GM23338 (cell line): ENCODE measurements at regions not wholly inside any gene's neighbourhood (a gene's known extent, or its start where the extent isn't known, plus 50 kb on each side); places are given as distances from the start of the nearest gene placed in this dataset.

Source experiments
- ATAC-seq: fragments of 200-7000 bp; cut with Tn5 transposase; 3 replicates; pipeline ENCODE4 v1.9.1; 2020
- DNase-seq: peaks from one replicate; pipeline ENCODE4 v3.0.0-alpha.2; 2015; ENCODE audit warnings: low spot score
- H2AFZ ChIP-seq: fragments of 200-600 bp; sonication (generic); 2 replicates; pipeline ENCODE4 v1.8.0; 2016; ENCODE audit warnings: antibody characterized with exemption, mild to moderate bottlenecking, moderate library complexity
- H3F3A ChIP-seq: fragments of 200-600 bp; sonication (generic); replicated peaks from 2 replicates; pipeline ENCODE4 v1.8.0; 2017; ENCODE audit warnings: antibody characterized with exemption, mixed run types, low read depth
- H3K27ac ChIP-seq: fragments of 200-600 bp; sonication (generic); 2 replicates; pipeline ENCODE4 v1.6.1; 2016; ENCODE audit warnings: low read depth
- H3K27me3 ChIP-seq: fragments of 200-600 bp; sonication (generic); 2 replicates; pipeline ENCODE4 v1.8.0; 2016; ENCODE audit warnings: mild to moderate bottlenecking, mixed run types, moderate library complexity; ENCODE audit not compliant: insufficient read depth
- H3K36me3 ChIP-seq: fragments of 200-600 bp; sonication (generic); 2 replicates; pipeline ENCODE4 v1.8.0; 2016; ENCODE audit warnings: mild to moderate bottlenecking; ENCODE audit not compliant: insufficient read depth
- H3K4me1 ChIP-seq: fragments of 200-600 bp; sonication (generic); 2 replicates; pipeline ENCODE4 v1.8.0; 2016; ENCODE audit warnings: mild to moderate bottlenecking, moderate library complexity; ENCODE audit not compliant: insufficient read depth
- H3K4me2 ChIP-seq: fragments of 200-600 bp; sonication (generic); 2 replicates; pipeline ENCODE4 v1.7.1; 2017; ENCODE audit warnings: mixed run types
- H3K4me3 ChIP-seq: fragments of 200-600 bp; sonication (generic); 2 replicates; pipeline ENCODE4 v1.6.1; 2016; ENCODE audit warnings: mixed run types
- H3K79me2 ChIP-seq: fragments of 200-600 bp; sonication (generic); replicated peaks from 2 replicates; pipeline ENCODE4 v1.8.0; 2017; ENCODE audit warnings: mild to moderate bottlenecking; ENCODE audit not compliant: insufficient read depth
- H3K9me2 ChIP-seq: fragments of 200-600 bp; sonication (generic); 2 replicates; pipeline ENCODE4 v1.8.0; 2017; ENCODE audit not compliant: insufficient read depth
- H4K20me1 ChIP-seq: fragments of 200-600 bp; sonication (generic); replicated peaks from 2 replicates; pipeline ENCODE4 v1.8.0; 2017; ENCODE audit warnings: mild to moderate bottlenecking; ENCODE audit not compliant: insufficient read depth
- H3K27ac Mint-ChIP-seq: 2 replicates; pipeline ENCODE4 v1.8.0; 2020; ENCODE audit warnings: inconsistent platforms, mild to moderate bottlenecking, moderate library complexity, mixed read lengths
- H3K27me3 Mint-ChIP-seq: 3 replicates; pipeline ENCODE4 v1.8.0; 2022; ENCODE audit warnings: low read depth, mild to moderate bottlenecking, moderate library complexity, mixed read lengths, inconsistent platforms; ENCODE audit not compliant: insufficient read depth, poor library complexity
- H3K36me3 Mint-ChIP-seq: 3 replicates; pipeline ENCODE4 v1.8.0; 2021; ENCODE audit warnings: low read depth, mild to moderate bottlenecking, inconsistent platforms, moderate library complexity, mixed read lengths
- H3K4me1 Mint-ChIP-seq: 3 replicates; pipeline ENCODE4 v1.8.0; 2020; ENCODE audit warnings: mild to moderate bottlenecking, inconsistent platforms, mixed read lengths
- H3K4me3 Mint-ChIP-seq: 3 replicates; pipeline ENCODE4 v1.8.0; 2021; ENCODE audit warnings: moderate library complexity, mild to moderate bottlenecking, inconsistent platforms, mixed read lengths
- H3K9me3 Mint-ChIP-seq: 3 replicates; pipeline ENCODE4 v1.8.0; 2020; ENCODE audit warnings: moderate library complexity, mild to moderate bottlenecking, inconsistent platforms, mixed read lengths
- JUNB ChIP-seq: IDR thresholded peaks from one replicate; pipeline ENCODE4 v1.6.1; 2016; ENCODE audit warnings: antibody characterized with exemption; ENCODE audit not compliant: unreplicated experiment
- POLR2AphosphoS5 ChIP-seq: IDR thresholded peaks from 2 replicates; pipeline ENCODE4 v1.6.1; 2016; ENCODE audit warnings: antibody characterized with exemption, low read depth
- STAT1 ChIP-seq: IDR thresholded peaks from one replicate; pipeline ENCODE4 v1.6.1; 2016; ENCODE audit warnings: antibody characterized with exemption; ENCODE audit not compliant: unreplicated experiment
- ZNF114 ChIP-seq: fragments of 250-450 bp; sonication (Bioruptor Pico); IDR thresholded peaks from 2 replicates; pipeline ENCODE4 v1.5.0; 2020; ENCODE audit warnings: mild to moderate bottlenecking, moderate library complexity
- ZNF331 ChIP-seq: fragments of 250-450 bp; sonication (Bioruptor Pico); IDR thresholded peaks from 2 replicates; pipeline ENCODE4 v1.5.0; 2020; ENCODE audit warnings: low read depth, mild to moderate bottlenecking, moderate library complexity
- TF ChIP-seq, protein P1 (sequence below): fragments of 250-450 bp; sonication (Bioruptor Pico); IDR thresholded peaks from 2 replicates; pipeline ENCODE4 v1.5.0; 2020; ENCODE audit warnings: mild to moderate bottlenecking, moderate library complexity
- TF ChIP-seq, protein P2 (sequence below), 2 experiments: fragments of 200-600 bp in 1 of 2; sonication (generic) in 1 of 2; conservative IDR thresholded peaks; 2 replicates each; pipeline versions ENCODE4 v1.5.1 to v1.6.1; 2016 to 2017; ENCODE audit warnings: antibody characterized with exemption in 2 of 2, low read depth in 2 of 2, mild to moderate bottlenecking in 2 of 2, moderate library complexity in 1 of 2
- TF ChIP-seq, protein P3 (sequence below): IDR thresholded peaks from 2 replicates; pipeline ENCODE4 v1.6.1; 2016; ENCODE audit warnings: antibody characterized with exemption

DNA sequence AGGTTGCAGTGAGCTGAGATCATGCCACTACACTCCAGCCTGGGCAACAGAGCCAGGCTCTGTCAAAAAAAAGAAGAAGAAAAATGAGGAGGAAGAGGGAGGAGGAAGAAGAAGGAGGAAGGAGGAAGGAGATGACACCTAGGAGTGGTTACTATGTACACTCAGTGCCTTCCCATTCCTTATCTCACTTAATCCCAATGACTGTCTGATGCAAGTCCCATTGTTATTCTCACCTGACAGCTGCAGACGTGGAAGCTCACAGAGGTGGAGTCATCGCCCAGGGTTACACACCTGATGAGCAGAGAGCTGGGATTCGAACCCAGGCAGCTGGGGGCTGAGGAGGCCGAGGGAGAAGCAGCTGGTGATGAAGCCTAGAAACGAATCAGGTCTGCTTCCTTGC, 258.8 kb downstream of the SNX10 start (continued):
- TF ChIP-seq, protein P1, sequence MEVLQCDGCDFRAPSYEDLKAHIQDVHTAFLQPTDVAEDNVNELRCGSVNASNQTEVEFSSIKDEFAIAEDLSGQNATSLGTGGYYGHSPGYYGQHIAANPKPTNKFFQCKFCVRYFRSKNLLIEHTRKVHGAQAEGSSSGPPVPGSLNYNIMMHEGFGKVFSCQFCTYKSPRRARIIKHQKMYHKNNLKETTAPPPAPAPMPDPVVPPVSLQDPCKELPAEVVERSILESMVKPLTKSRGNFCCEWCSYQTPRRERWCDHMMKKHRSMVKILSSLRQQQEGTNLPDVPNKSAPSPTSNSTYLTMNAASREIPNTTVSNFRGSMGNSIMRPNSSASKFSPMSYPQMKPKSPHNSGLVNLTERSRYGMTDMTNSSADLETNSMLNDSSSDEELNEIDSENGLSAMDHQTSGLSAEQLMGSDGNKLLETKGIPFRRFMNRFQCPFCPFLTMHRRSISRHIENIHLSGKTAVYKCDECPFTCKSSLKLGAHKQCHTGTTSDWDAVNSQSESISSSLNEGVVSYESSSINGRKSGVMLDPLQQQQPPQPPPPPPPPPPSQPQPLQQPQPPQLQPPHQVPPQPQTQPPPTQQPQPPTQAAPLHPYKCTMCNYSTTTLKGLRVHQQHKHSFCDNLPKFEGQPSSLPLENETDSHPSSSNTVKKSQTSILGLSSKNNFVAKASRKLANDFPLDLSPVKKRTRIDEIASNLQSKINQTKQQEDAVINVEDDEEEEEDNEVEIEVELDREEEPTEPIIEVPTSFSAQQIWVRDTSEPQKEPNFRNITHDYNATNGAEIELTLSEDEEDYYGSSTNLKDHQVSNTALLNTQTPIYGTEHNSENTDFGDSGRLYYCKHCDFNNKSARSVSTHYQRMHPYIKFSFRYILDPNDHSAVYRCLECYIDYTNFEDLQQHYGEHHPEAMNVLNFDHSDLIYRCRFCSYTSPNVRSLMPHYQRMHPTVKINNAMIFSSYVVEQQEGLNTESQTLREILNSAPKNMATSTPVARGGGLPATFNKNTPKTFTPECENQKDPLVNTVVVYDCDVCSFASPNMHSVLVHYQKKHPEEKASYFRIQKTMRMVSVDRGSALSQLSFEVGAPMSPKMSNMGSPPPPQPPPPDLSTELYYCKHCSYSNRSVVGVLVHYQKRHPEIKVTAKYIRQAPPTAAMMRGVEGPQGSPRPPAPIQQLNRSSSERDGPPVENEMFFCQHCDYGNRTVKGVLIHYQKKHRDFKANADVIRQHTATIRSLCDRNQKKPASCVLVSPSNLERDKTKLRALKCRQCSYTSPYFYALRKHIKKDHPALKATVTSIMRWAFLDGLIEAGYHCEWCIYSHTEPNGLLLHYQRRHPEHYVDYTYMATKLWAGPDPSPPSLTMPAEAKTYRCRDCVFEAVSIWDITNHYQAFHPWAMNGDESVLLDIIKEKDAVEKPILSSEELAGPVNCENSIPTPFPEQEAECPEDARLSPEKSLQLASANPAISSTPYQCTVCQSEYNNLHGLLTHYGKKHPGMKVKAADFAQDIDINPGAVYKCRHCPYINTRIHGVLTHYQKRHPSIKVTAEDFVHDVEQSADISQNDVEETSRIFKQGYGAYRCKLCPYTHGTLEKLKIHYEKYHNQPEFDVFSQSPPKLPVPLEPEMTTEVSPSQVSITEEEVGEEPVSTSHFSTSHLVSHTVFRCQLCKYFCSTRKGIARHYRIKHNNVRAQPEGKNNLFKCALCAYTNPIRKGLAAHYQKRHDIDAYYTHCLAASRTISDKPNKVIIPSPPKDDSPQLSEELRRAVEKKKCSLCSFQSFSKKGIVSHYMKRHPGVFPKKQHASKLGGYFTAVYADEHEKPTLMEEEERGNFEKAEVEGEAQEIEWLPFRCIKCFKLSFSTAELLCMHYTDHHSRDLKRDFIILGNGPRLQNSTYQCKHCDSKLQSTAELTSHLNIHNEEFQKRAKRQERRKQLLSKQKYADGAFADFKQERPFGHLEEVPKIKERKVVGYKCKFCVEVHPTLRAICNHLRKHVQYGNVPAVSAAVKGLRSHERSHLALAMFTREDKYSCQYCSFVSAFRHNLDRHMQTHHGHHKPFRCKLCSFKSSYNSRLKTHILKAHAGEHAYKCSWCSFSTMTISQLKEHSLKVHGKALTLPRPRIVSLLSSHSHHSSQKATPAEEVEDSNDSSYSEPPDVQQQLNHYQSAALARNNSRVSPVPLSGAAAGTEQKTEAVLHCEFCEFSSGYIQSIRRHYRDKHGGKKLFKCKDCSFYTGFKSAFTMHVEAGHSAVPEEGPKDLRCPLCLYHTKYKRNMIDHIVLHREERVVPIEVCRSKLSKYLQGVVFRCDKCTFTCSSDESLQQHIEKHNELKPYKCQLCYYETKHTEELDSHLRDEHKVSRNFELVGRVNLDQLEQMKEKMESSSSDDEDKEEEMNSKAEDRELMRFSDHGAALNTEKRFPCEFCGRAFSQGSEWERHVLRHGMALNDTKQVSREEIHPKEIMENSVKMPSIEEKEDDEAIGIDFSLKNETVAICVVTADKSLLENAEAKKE = no peak

DNA sequence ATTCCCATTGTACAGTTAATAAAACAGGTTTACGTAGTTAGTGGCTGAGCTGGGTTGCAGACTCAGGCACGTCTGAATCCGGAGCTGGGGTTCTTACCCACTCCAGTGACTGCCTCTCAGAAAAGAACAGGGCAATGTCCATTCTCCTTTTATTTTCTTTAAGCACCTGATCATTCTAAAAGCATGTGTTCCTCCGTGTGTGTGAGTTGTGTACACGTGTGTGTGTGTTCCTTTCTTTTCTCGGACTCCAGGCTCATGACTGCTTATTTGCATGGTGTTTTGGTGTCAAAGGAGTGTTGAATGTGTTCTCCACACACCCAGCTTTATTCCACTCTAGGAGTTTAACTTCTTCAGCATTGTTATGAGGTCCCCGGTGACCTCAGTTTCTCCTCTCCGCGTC, 260.1 kb downstream of the SNX10 start:
- no peaks in the 10 kb centered on the region for H4K20me1 ChIP-seq
- H3K27ac ChIP-seq = no peak overlapping the region
- ATAC-seq (no peak), DNase-seq (no peak)
- H3K27me3 Mint-ChIP-seq = peaks cover 9% of the 10 kb centered on the region
- H3K4me3 Mint-ChIP-seq = no peak overlapping the region
- no peaks in the 10 kb centered on the region for H3K36me3 Mint-ChIP-seq
- H3K4me1 Mint-ChIP-seq = peaks cover 23% of the 10 kb centered on the region
- no peaks in the 10 kb centered on the region for H3F3A ChIP-seq
- H3K27ac Mint-ChIP-seq = no peak overlapping the region
- H3K36me3 ChIP-seq = no peaks in the 10 kb centered on the region
- H2AFZ ChIP-seq = no peak overlapping the region
- no peaks in the 10 kb centered on the region; the same call in 2 of the 3 replicates for H3K9me3 Mint-ChIP-seq
- peaks cover 6% of the 10 kb centered on the region for H3K4me1 ChIP-seq
- H3K79me2 ChIP-seq = no peaks in the 10 kb centered on the region
- H3K4me2 ChIP-seq = no peak overlapping the region
- no peaks in the 10 kb centered on the region for H3K27me3 ChIP-seq
- no peaks in the 10 kb centered on the region for H3K9me2 ChIP-seq
- no peak overlapping the region for H3K4me3 ChIP-seq
- no peak for TF ChIP-seq ZNF331
- TF ChIP-seq POLR2AphosphoS5 = no peak
- TF ChIP-seq, protein P2, sequence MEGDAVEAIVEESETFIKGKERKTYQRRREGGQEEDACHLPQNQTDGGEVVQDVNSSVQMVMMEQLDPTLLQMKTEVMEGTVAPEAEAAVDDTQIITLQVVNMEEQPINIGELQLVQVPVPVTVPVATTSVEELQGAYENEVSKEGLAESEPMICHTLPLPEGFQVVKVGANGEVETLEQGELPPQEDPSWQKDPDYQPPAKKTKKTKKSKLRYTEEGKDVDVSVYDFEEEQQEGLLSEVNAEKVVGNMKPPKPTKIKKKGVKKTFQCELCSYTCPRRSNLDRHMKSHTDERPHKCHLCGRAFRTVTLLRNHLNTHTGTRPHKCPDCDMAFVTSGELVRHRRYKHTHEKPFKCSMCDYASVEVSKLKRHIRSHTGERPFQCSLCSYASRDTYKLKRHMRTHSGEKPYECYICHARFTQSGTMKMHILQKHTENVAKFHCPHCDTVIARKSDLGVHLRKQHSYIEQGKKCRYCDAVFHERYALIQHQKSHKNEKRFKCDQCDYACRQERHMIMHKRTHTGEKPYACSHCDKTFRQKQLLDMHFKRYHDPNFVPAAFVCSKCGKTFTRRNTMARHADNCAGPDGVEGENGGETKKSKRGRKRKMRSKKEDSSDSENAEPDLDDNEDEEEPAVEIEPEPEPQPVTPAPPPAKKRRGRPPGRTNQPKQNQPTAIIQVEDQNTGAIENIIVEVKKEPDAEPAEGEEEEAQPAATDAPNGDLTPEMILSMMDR (conservative IDR thresholded peaks at IDR 0.05; ENCODE audit: low read depth in 2 of 2) = no peak
- TF ChIP-seq, protein P3, sequence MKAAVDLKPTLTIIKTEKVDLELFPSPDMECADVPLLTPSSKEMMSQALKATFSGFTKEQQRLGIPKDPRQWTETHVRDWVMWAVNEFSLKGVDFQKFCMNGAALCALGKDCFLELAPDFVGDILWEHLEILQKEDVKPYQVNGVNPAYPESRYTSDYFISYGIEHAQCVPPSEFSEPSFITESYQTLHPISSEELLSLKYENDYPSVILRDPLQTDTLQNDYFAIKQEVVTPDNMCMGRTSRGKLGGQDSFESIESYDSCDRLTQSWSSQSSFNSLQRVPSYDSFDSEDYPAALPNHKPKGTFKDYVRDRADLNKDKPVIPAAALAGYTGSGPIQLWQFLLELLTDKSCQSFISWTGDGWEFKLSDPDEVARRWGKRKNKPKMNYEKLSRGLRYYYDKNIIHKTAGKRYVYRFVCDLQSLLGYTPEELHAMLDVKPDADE = no peak
- TF ChIP-seq STAT1 = no peak
- TF ChIP-seq ZNF114 (CRISPR knock-in tag) = no peak
- no peak for TF ChIP-seq JUNB
